ENCODE measurements at regions not wholly inside any gene's neighbourhood (a gene's known extent, or its start where the extent isn't known, plus 50 kb on each side); places are given as distances from the start of the nearest gene placed in this dataset.
A peak's percentile ranks its signal among the peaks of the same experiment; 100 is the strongest.
"Not testable (repeated sequence)": the region's sequence is repeated elsewhere in the genome, so short reads cannot be mapped to it uniquely, and the experiment has no call there.

- H3K36me3 ChIP-seq (ENCODE audit: control insufficient read depth in 4 of 4, insufficient read depth in 4 of 4, low read length in 3 of 4); CTCF ChIA-PET; H3K4me3 ChIP-seq (ENCODE audit: control insufficient read depth in 1 of 7, extremely low read depth in 1 of 7, insufficient read depth in 4 of 7, low read depth in 2 of 7, low read length in 6 of 7); H3K27me3 ChIP-seq (replicated peaks in 2 of 5; ENCODE audit: control insufficient read depth in 4 of 5, insufficient read depth in 5 of 5, low read length in 4 of 5); H3K9me3 ChIP-seq (ENCODE audit: control extremely low read depth in 1 of 5, control insufficient read depth in 4 of 5, insufficient read depth in 2 of 5, low read depth in 1 of 5, low read length in 4 of 5); H3K27ac ChIP-seq (ENCODE audit: insufficient read depth in 1 of 2, low read depth in 1 of 2, low read length in 2 of 2, poor library complexity in 1 of 2, severe bottlenecking in 2 of 2); DNase-seq; POLR2A ChIA-PET: not testable (repeated sequence)
- no CpG with 5 or more reads among the region's 19 CpGs for whole genome bisulfite sequencing (ENCODE audit: insufficient coverage)
- peaks cover 4 to 30% (median 18%) of the 10 kb centered on the region in 4 experiments for H3K4me1 ChIP-seq (ENCODE audit: control extremely low read depth in 1 of 4, control insufficient read depth in 4 of 4, insufficient read depth in 4 of 4, low read length in 3 of 4)
Observed at GRCh38 chr12:131475012-131475411, 235.9 kb upstream of the SFSWAP start.

- H3K4me3 ChIP-seq (ENCODE audit: control insufficient read depth in 1 of 7, extremely low read depth in 1 of 7, insufficient read depth in 4 of 7, low read depth in 2 of 7, low read length in 6 of 7), result no peak overlapping the region
- POLR2A ChIA-PET, result no interaction called here
- peaks cover 4 to 20% (median 17%) of the 10 kb centered on the region in 4 experiments for H3K4me1 ChIP-seq (ENCODE audit: control extremely low read depth in 1 of 4, control insufficient read depth in 4 of 4, insufficient read depth in 4 of 4, low read length in 3 of 4)
- H3K27ac ChIP-seq (ENCODE audit: insufficient read depth in 1 of 2, low read depth in 1 of 2, low read length in 2 of 2, poor library complexity in 1 of 2, severe bottlenecking in 2 of 2), result no peak overlapping the region
- no peaks in the 10 kb centered on the region for H3K27me3 ChIP-seq (replicated peaks in 2 of 5; ENCODE audit: control insufficient read depth in 4 of 5, insufficient read depth in 5 of 5, low read length in 4 of 5)
- H3K36me3 ChIP-seq (ENCODE audit: control insufficient read depth in 4 of 4, insufficient read depth in 4 of 4, low read length in 3 of 4), result no peaks in the 10 kb centered on the region
- no peak for DNase-seq
- CTCF ChIA-PET, result no interaction called here
- H3K9me3 ChIP-seq (ENCODE audit: control extremely low read depth in 1 of 5, control insufficient read depth in 4 of 5, insufficient read depth in 2 of 5, low read depth in 1 of 5, low read length in 4 of 5), result no peaks in the 10 kb centered on the region
- WGBS (ENCODE audit: insufficient coverage), result 100% methylated on average over 2 of the region's 2 CpGs
Observed at GRCh38 chr12:131477613-131478012, 233.3 kb upstream of the SFSWAP start.

- Histone ChIP-seq H3K4me1 (ENCODE audit: control extremely low read depth in 1 of 4, control insufficient read depth in 4 of 4, insufficient read depth in 4 of 4, low read length in 3 of 4) (peaks cover 3 to 11% (median 10%) of the 10 kb centered on the region in 4 experiments), H3K9me3 (ENCODE audit: control extremely low read depth in 1 of 5, control insufficient read depth in 4 of 5, insufficient read depth in 2 of 5, low read depth in 1 of 5, low read length in 4 of 5) (no peaks in the 10 kb centered on the region), H3K36me3 (ENCODE audit: control insufficient read depth in 4 of 4, insufficient read depth in 4 of 4, low read length in 3 of 4) (no peaks in the 10 kb centered on the region), H3K4me3 (ENCODE audit: control insufficient read depth in 1 of 7, extremely low read depth in 1 of 7, insufficient read depth in 4 of 7, low read depth in 2 of 7, low read length in 6 of 7) (no peak overlapping the region), H3K27ac (ENCODE audit: insufficient read depth in 1 of 2, low read depth in 1 of 2, low read length in 2 of 2, poor library complexity in 1 of 2, severe bottlenecking in 2 of 2) (no peak overlapping the region), H3K27me3 (replicated peaks in 2 of 5; ENCODE audit: control insufficient read depth in 4 of 5, insufficient read depth in 5 of 5, low read length in 4 of 5) (no peaks in the 10 kb centered on the region)
- no CpG with 5 or more reads among the region's 3 CpGs for WGBS (ENCODE audit: insufficient coverage)
- ChIA-PET POLR2A (no interaction called here), CTCF (no interaction called here)
- DNase-seq, result no peak
Observed at GRCh38 chr12:131478468-131478867, 232.4 kb upstream of the SFSWAP start.

GRCh38 chr12:131482199-131482598 is 228.7 kb upstream of the SFSWAP start:
- CTCF ChIA-PET, result no interaction called here

GRCh38 chr12:131482686-131483085 is 228.2 kb upstream of the SFSWAP start:
- no peak for DNase-seq
- 94% methylated on average over 6 of the region's 9 CpGs for WGBS (ENCODE audit: insufficient coverage)
- H3K4me3 ChIP-seq (ENCODE audit: control insufficient read depth in 1 of 7, extremely low read depth in 1 of 7, insufficient read depth in 4 of 7, low read depth in 2 of 7, low read length in 6 of 7), result no peak overlapping the region
- H3K27me3 ChIP-seq (replicated peaks in 2 of 5; ENCODE audit: control insufficient read depth in 4 of 5, insufficient read depth in 5 of 5, low read length in 4 of 5), result no peaks in the 10 kb centered on the region
- H3K4me1 ChIP-seq (ENCODE audit: control extremely low read depth in 1 of 4, control insufficient read depth in 4 of 4, insufficient read depth in 4 of 4, low read length in 3 of 4), result peaks cover 0 to 7% (median 2%) of the 10 kb centered on the region in 4 experiments
- no peaks in the 10 kb centered on the region for H3K36me3 ChIP-seq (ENCODE audit: control insufficient read depth in 4 of 4, insufficient read depth in 4 of 4, low read length in 3 of 4)
- H3K27ac ChIP-seq (ENCODE audit: insufficient read depth in 1 of 2, low read depth in 1 of 2, low read length in 2 of 2, poor library complexity in 1 of 2, severe bottlenecking in 2 of 2), result no peak overlapping the region
- no peaks in the 10 kb centered on the region for H3K9me3 ChIP-seq (ENCODE audit: control extremely low read depth in 1 of 5, control insufficient read depth in 4 of 5, insufficient read depth in 2 of 5, low read depth in 1 of 5, low read length in 4 of 5)
- POLR2A ChIA-PET, result no interaction called here
- CTCF ChIA-PET, result no interaction called here

More at GRCh38 chr12:131482199-131482598, 228.7 kb upstream of the SFSWAP start:
- Histone ChIP-seq H3K4me3 (ENCODE audit: control insufficient read depth in 1 of 7, extremely low read depth in 1 of 7, insufficient read depth in 4 of 7, low read depth in 2 of 7, low read length in 6 of 7) (no peak overlapping the region), H3K36me3 (ENCODE audit: control insufficient read depth in 4 of 4, insufficient read depth in 4 of 4, low read length in 3 of 4) (no peaks in the 10 kb centered on the region), H3K27ac (ENCODE audit: insufficient read depth in 1 of 2, low read depth in 1 of 2, low read length in 2 of 2, poor library complexity in 1 of 2, severe bottlenecking in 2 of 2) (no peak overlapping the region), H3K27me3 (replicated peaks in 2 of 5; ENCODE audit: control insufficient read depth in 4 of 5, insufficient read depth in 5 of 5, low read length in 4 of 5) (no peaks in the 10 kb centered on the region), H3K9me3 (ENCODE audit: control extremely low read depth in 1 of 5, control insufficient read depth in 4 of 5, insufficient read depth in 2 of 5, low read depth in 1 of 5, low read length in 4 of 5) (no peaks in the 10 kb centered on the region), H3K4me1 (ENCODE audit: control extremely low read depth in 1 of 4, control insufficient read depth in 4 of 4, insufficient read depth in 4 of 4, low read length in 3 of 4) (peaks cover 0 to 2% (median under 1%) of the 10 kb centered on the region in 4 experiments)
- POLR2A ChIA-PET, result no interaction called here
- 80% methylated on average over 5 of the region's 6 CpGs for WGBS (ENCODE audit: insufficient coverage)
- no peak for DNase-seq

GRCh38 chr12:131486451-131487230 is 224.2 kb upstream of the SFSWAP start:
- no peak for DNase-seq
- POLR2A ChIA-PET, result no interaction called here
- CTCF ChIA-PET, result no interaction called here
- Histone ChIP-seq H3K36me3 (ENCODE audit: control insufficient read depth in 4 of 4, insufficient read depth in 4 of 4, low read length in 3 of 4) (no peaks in the 10 kb centered on the region), H3K9me3 (ENCODE audit: control extremely low read depth in 1 of 5, control insufficient read depth in 4 of 5, insufficient read depth in 2 of 5, low read depth in 1 of 5, low read length in 4 of 5) (no peaks in the 10 kb centered on the region), H3K4me3 (ENCODE audit: control insufficient read depth in 1 of 7, extremely low read depth in 1 of 7, insufficient read depth in 4 of 7, low read depth in 2 of 7, low read length in 6 of 7) (no peak overlapping the region), H3K4me1 (ENCODE audit: control extremely low read depth in 1 of 4, control insufficient read depth in 4 of 4, insufficient read depth in 4 of 4, low read length in 3 of 4) (peaks cover 0 to 12% (median 2%) of the 10 kb centered on the region in 4 experiments), H3K27ac (ENCODE audit: insufficient read depth in 1 of 2, low read depth in 1 of 2, low read length in 2 of 2, poor library complexity in 1 of 2, severe bottlenecking in 2 of 2) (no peak overlapping the region), H3K27me3 (replicated peaks in 2 of 5; ENCODE audit: control insufficient read depth in 4 of 5, insufficient read depth in 5 of 5, low read length in 4 of 5) (no peaks in the 10 kb centered on the region)
- 80% methylated on average over 2 of the region's 5 CpGs for WGBS (ENCODE audit: insufficient coverage)

GRCh38 chr12:131487388-131488124 is 223.3 kb upstream of the SFSWAP start:
- POLR2A ChIA-PET, result interaction anchor here (0.6 kb wide), 1 partner anchor 31 kb away, joined by 4 read pairs; no protein-coding TSS in a partner anchor
- WGBS (ENCODE audit: insufficient coverage), result 59% methylated on average over 6 of the region's 9 CpGs
- Histone ChIP-seq H3K9me3 (ENCODE audit: control extremely low read depth in 1 of 5, control insufficient read depth in 4 of 5, insufficient read depth in 2 of 5, low read depth in 1 of 5, low read length in 4 of 5) (no peaks in the 10 kb centered on the region), H3K36me3 (ENCODE audit: control insufficient read depth in 4 of 4, insufficient read depth in 4 of 4, low read length in 3 of 4) (no peaks in the 10 kb centered on the region), H3K27me3 (replicated peaks in 2 of 5; ENCODE audit: control insufficient read depth in 4 of 5, insufficient read depth in 5 of 5, low read length in 4 of 5) (no peaks in the 10 kb centered on the region), H3K4me1 (ENCODE audit: control extremely low read depth in 1 of 4, control insufficient read depth in 4 of 4, insufficient read depth in 4 of 4, low read length in 3 of 4) (peaks cover 0 to 12% (median 2%) of the 10 kb centered on the region in 4 experiments), H3K4me3 (ENCODE audit: control insufficient read depth in 1 of 7, extremely low read depth in 1 of 7, insufficient read depth in 4 of 7, low read depth in 2 of 7, low read length in 6 of 7) (no peak overlapping the region), H3K27ac (ENCODE audit: insufficient read depth in 1 of 2, low read depth in 1 of 2, low read length in 2 of 2, poor library complexity in 1 of 2, severe bottlenecking in 2 of 2) (no peak overlapping the region)
- DNase-seq, result peak; percentile 15 to 73 (median 67)
- CTCF ChIA-PET, result interaction anchor here (0.5 kb wide), 1 partner anchor 43 kb away, joined by 3 read pairs; no protein-coding TSS in a partner anchor
